ENCODE measurements at regions not wholly inside any gene's neighbourhood (a gene's known extent, or its start where the extent isn't known, plus 50 kb on each side); places are given as distances from the start of the nearest gene placed in this dataset.

GRCh38 chr1:222223010-222223409 lies 324.9 kb downstream of the HHIPL2 start:
- Histone ChIP-seq H3K4me3 (no peak overlapping the region), H3K9me3 (no peaks in the 10 kb centered on the region), H3K27ac (no peak overlapping the region), H3K4me1 (no peaks in the 10 kb centered on the region), H3K36me3 (no peaks in the 10 kb centered on the region), H3K27me3 (no peaks in the 10 kb centered on the region)
- no peak for DNase-seq
- TF ChIP-seq CTCF (IDR thresholded peaks at IDR 0.05) (no peak), POLR2A (IDR thresholded peaks at IDR 0.05) (no peak)
- intact Hi-C loops (cut with DNase I; ENCODE audit: low total_unique reads) = no loop called here

DNA sequence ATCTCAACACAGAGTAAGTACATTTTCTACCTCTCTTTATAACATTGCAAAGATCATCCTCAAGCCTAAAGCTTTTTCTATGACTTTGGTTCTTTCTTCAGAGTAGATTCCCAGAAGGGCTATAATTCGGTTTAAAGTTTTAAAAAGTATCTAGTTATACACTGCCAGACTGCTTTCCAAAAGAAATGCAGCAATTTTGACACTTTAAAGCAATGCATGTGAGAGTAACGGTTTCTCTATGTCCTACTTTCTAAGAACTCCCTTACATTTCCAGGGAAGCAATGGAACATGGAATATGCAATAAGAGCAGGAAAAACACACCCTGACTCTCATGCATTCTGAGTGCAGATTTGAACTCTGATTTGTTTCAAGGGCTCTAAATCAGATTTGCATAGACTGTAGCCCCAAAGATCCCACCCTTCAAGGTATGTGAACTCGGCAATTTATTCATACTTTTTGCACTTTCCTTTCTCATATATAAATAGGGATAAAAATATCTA lies 331.6 kb downstream of the HHIPL2 start:
- no peak overlapping the region for H3K4me3 ChIP-seq
- no peak for TF ChIP-seq POLR2A (IDR thresholded peaks at IDR 0.05)
- no peak for TF ChIP-seq CTCF (IDR thresholded peaks at IDR 0.05)
- intact Hi-C loops (cut with DNase I; ENCODE audit: low total_unique reads) = no loop called here
- H3K27ac ChIP-seq = no peak overlapping the region
- no peaks in the 10 kb centered on the region for H3K36me3 ChIP-seq
- no peaks in the 10 kb centered on the region for H3K9me3 ChIP-seq
- no peaks in the 10 kb centered on the region for H3K27me3 ChIP-seq
- H3K4me1 ChIP-seq = no peaks in the 10 kb centered on the region
- no peak for DNase-seq

DNA sequence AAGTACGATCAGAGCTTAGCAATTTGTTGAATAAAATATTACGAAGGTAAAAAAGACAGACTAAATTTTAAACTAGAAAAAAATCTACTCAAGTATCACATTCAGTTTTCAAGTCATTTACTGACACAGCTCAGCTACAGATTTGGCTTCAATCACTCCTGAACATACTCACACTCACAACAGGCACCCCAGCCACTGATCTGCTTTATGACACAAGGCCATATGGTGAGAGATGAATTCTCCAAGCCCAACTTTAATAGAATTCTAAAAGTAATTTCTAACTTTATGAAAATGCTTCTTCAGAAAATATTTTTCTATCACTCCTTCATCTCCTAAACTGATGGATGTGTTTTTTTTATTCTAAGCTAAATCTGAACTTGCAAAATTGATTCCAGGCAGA lies 337.1 kb downstream of the HHIPL2 start:
- Histone ChIP-seq H3K36me3 (no peaks in the 10 kb centered on the region), H3K27ac (no peak overlapping the region), H3K27me3 (no peaks in the 10 kb centered on the region), H3K4me3 (no peak overlapping the region), H3K9me3 (no peaks in the 10 kb centered on the region), H3K4me1 (no peaks in the 10 kb centered on the region)
- no peak for DNase-seq
- TF ChIP-seq POLR2A (IDR thresholded peaks at IDR 0.05) = no peak
- no peak for TF ChIP-seq CTCF (IDR thresholded peaks at IDR 0.05)
- intact Hi-C loops (cut with DNase I; ENCODE audit: low total_unique reads) = no loop called here

DNA sequence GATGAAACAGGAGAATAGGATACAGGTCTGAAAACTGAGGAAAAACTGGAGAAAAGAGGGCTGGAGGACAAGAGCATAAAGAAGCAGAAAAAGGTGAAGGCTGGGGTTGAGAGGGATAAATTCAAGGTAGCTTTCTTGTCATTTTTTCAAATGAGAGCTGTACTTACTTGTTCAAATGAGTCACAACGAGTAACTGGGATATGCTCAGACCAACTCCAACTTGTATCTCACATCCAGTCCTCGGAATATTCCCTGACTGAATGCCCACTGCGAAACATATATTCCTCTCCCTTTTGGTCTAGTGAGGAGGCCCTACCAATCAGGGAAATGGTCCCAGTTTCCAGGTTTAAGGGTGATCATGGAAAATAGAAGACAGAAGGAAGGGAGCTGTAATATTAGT lies 343.4 kb downstream of the HHIPL2 start:
- TF ChIP-seq CTCF (IDR thresholded peaks at IDR 0.05) (no peak), POLR2A (IDR thresholded peaks at IDR 0.05) (no peak)
- no peak overlapping the region for H3K27ac ChIP-seq
- H3K4me1 ChIP-seq = no peaks in the 10 kb centered on the region
- DNase-seq = no peak
- no peak overlapping the region for H3K4me3 ChIP-seq
- H3K36me3 ChIP-seq = no peaks in the 10 kb centered on the region
- no peaks in the 10 kb centered on the region for H3K9me3 ChIP-seq
- intact Hi-C loops (cut with DNase I; ENCODE audit: low total_unique reads) = no loop called here
- H3K27me3 ChIP-seq = no peaks in the 10 kb centered on the region

DNA sequence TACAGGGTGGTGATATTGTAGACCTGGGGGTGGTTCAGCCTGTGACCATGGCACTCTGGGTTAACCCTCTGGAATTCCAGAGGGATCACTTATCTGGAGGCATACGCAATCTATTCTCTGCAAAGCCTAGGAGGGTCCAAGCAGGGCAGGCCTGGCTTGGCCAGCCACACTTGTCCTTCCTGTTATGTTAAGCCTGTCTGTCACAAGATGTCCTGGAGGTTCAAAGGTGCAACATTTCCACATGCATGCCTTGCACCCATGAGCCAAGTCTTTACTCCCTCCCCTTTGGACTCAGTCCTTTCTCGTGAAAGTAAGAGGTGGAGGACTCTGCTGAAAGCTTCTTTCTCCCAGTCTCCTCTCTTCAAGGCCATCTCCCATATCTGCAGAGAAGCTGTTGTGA lies 345.1 kb downstream of the HHIPL2 start:
- H3K27ac ChIP-seq = no peak overlapping the region
- H3K36me3 ChIP-seq = no peaks in the 10 kb centered on the region
- TF ChIP-seq POLR2A (IDR thresholded peaks at IDR 0.05) (no peak), CTCF (IDR thresholded peaks at IDR 0.05) (no peak)
- H3K4me3 ChIP-seq = no peak overlapping the region
- intact Hi-C loops (cut with DNase I; ENCODE audit: low total_unique reads) = no loop called here
- DNase-seq = no peak
- no peaks in the 10 kb centered on the region for H3K4me1 ChIP-seq
- H3K9me3 ChIP-seq = no peaks in the 10 kb centered on the region
- H3K27me3 ChIP-seq = no peaks in the 10 kb centered on the region

Measured in uterus (tissue), 3 donors.